ENCODE measurements at regions not wholly inside any gene's neighbourhood (a gene's known extent, or its start where the extent isn't known, plus 50 kb on each side); places are given as distances from the start of the nearest gene placed in this dataset.

- TF ChIP-seq CTCF (IDR thresholded peaks at IDR 0.05; ENCODE audit: borderline replicate concordance, extremely low read depth, low read length, poor library complexity, severe bottlenecking) (no peak), EZH2 (IDR thresholded peaks at IDR 0.05; ENCODE audit: borderline replicate concordance, low read depth, low read length, severe bottlenecking) (no peak)
Observed at GRCh38 chr12:77407931-77408330, 342.6 kb upstream of the E2F7 start.
